Erythroblast (primary cell): ENCODE measurements at regions not wholly inside any gene's neighbourhood (a gene's known extent, or its start where the extent isn't known, plus 50 kb on each side); places are given as distances from the start of the nearest gene placed in this dataset.

Source experiments
- GATA1 ChIP-seq: IDR thresholded peaks from 2 replicates; pipeline ENCODE4 v1.6.1; 2011; ENCODE audit warnings: low read depth, mild to moderate bottlenecking, control low read depth, low read length, moderate library complexity
- POLR2A ChIP-seq: IDR thresholded peaks from 2 replicates; pipeline ENCODE4 v1.6.1; 2011; ENCODE audit warnings: mild to moderate bottlenecking, low read length

DNA sequence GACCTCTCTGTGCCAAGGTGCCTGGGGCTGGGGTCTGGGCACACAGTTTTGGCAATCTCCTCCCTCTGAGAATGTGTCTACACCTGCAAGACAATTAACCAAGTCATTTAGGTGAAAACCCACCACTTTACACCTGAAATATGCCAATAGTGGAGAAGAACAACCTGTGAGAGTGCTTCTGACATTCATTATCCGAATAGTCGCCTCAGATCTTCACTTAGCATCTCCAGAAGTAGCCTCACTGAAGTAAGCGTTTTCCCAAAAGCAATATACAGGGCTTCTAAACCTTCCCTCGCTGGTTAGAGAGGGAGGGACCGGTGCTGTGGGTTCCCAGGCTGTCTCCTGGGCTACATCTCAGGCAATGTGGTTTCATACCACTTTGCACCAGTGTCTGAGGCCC lies 173.5 kb downstream of the DDX1 start:
- TF ChIP-seq POLR2A = no peak
- TF ChIP-seq GATA1 = no peak
